ENCODE measurements at regions not wholly inside any gene's neighbourhood (a gene's known extent, or its start where the extent isn't known, plus 50 kb on each side); places are given as distances from the start of the nearest gene placed in this dataset.
A peak's percentile ranks its signal among the peaks of the same experiment; 100 is the strongest.

GRCh38 chr6:94377835-94378234, 958.5 kb upstream of the EPHA7 start:
- DNase-seq = no peak

- no peak for DNase-seq
These were observed 957.5 kb upstream of the EPHA7 start for GRCh38 chr6:94376876-94377275.

- DNase-seq = peak in 14 of 51 donors; percentile 1 to 55 (median 28)
These were observed 952.9 kb upstream of the EPHA7 start for GRCh38 chr6:94372229-94372628.

GRCh38 chr6:94367316-94367715, 948.0 kb upstream of the EPHA7 start:
- no peak for DNase-seq

GRCh38 chr6:94362061-94362864, 942.9 kb upstream of the EPHA7 start:
- no peak for DNase-seq

GRCh38 chr6:94361304-94362060, 942.1 kb upstream of the EPHA7 start:
- no peak for DNase-seq

- no peak for DNase-seq
These were observed 938.1 kb upstream of the EPHA7 start for GRCh38 chr6:94357381-94357980.

- no peak for DNase-seq
These were observed 931.5 kb upstream of the EPHA7 start for GRCh38 chr6:94350833-94351232.

- no peak for DNase-seq
These were observed 929.9 kb upstream of the EPHA7 start for GRCh38 chr6:94349227-94349626.

- DNase-seq = no peak
These were observed 925.5 kb upstream of the EPHA7 start for GRCh38 chr6:94344866-94345265.

- DNase-seq = no peak
These were observed 921.8 kb upstream of the EPHA7 start for GRCh38 chr6:94341173-94341572.

GRCh38 chr6:94323853-94324252, 904.5 kb upstream of the EPHA7 start:
- DNase-seq = no peak

GRCh38 chr6:94300424-94301144, 881.2 kb upstream of the EPHA7 start:
- DNase-seq = no peak

GRCh38 chr6:94289131-94289530, 869.8 kb upstream of the EPHA7 start:
- no peak for DNase-seq

- no peak for DNase-seq
These were observed 858.8 kb upstream of the EPHA7 start for GRCh38 chr6:94278146-94278545.

- no peak for DNase-seq
These were observed 853.0 kb upstream of the EPHA7 start for GRCh38 chr6:94272327-94272726.

- peak in 7 of 51 donors; percentile 1 to 8 (median 4) for DNase-seq
These were observed 851.0 kb upstream of the EPHA7 start for GRCh38 chr6:94270091-94270948.

- no peak for DNase-seq
These were observed 849.9 kb upstream of the EPHA7 start for GRCh38 chr6:94269256-94269655.

GRCh38 chr6:94260765-94261164, 841.4 kb upstream of the EPHA7 start:
- no peak for DNase-seq

- no peak for DNase-seq
These were observed 835.3 kb upstream of the EPHA7 start for GRCh38 chr6:94254689-94255088.

GRCh38 chr6:94251878-94252277, 832.5 kb upstream of the EPHA7 start:
- DNase-seq = no peak

All from hypothalamus (tissue), 51 donors.